Left forelimb (tissue), 1 donor: ENCODE measurements at regions not wholly inside any gene's neighbourhood (a gene's known extent, or its start where the extent isn't known, plus 50 kb on each side); places are given as distances from the start of the nearest gene placed in this dataset.

Source experiments
- DNase-seq: peaks from one replicate; pipeline ENCODE4 v3.0.0-alpha.2; 2018; ENCODE audit warnings: low spot score

DNA sequence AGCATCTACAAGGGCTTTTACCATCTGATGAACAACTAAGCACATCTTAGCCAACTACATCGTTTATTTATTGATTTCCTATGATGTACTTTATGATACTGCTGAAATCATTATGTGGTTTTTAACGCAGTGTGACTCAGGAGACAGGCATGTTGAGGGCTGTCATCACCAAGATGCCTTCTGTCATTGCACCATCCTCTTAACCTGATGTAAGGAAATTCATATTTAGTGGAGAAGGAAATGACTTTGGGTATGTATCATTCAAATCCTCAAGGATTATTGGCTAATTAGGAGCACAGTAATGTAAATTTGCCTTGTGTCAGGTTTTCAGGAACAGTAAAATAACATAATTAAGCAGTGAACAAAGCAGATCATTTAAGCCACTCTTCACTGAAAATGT is 138.5 kb upstream of the MGMT start:
- DNase-seq = no peak

DNA sequence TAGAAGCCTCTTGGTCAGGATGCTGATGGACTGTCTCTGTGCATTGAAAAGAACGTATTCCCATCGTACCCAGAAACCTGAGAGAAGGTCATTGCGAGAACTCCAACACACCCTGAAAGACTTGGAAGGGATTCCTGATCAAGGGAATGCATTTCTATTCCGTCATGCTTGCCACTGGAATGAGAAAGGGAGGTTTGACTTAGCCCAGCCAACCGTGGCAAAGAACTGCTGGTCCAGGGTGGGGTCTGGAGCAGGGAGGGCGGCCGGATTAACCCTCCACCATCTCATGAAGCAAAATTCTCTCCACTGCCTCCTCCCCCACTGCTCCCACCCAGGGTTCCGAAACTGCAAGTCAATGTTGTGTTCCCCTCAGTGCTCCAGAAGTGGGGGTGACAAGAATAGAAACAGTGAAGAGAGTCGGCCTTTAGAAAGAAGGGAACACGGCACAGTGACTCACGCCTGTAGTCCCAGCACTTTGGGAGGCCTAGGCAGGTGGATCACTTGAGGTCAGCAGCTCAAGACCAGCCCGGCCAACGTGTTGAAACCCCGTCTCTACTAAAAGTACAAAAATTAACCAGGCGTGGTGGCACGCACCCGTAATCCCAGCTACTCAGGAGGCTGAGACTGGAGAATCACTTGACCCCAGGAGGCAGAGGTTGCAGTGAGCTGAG is 137.5 kb upstream of the MGMT start:
- no peak for DNase-seq

- no peak for DNase-seq
These were observed 136.8 kb upstream of the MGMT start for GRCh38 chr10:129330211-129330610.

DNA sequence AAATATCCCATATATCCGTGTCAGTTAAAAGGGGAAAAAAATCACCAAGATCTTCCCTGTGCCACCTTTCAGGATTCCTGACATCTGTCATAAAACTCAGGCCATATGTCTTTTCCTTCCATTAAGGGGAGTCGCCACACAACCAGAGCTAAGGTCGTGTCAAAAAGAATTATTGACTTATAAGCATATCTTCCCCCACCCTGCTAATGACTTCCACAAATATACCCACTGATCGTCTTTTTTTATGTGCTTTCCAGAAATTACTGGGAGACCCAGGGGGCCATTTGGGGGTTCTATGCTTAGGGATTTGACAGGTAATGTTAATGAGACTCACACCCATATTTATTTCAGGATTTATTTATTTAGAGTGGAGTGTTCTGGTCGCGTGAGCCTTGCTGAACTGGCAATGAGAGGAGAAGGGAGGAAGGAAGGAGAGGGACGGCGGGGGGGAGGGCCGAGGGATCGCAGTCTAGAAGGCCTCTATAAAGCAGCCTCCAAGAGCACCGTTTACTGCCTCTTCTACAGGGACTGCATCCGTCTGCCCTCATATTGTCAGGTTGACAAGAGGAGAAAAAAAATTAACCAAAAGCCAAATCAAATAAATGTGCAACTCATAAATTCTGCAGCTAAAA is 135.7 kb upstream of the MGMT start:
- peak; percentile 34 for DNase-seq

DNA sequence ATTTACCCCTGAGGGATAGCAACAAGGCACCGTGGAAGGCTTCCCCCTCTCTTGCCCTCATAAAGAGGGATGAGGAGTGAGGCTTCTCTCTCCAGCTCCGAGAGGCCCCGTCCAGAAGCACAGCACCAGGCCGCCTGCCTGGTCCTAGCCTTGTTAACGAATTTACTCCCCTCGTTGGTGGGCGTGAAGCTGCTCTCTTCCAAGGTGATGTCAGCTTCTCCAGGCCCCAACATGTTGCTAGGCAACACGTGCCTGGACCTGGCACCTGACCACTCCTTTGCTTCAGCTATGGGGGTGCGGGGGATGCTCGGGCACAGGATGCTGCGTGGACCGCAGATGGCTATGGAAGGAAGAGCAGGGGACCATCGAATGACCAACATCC is 135.2 kb upstream of the MGMT start:
- DNase-seq = no peak

DNA sequence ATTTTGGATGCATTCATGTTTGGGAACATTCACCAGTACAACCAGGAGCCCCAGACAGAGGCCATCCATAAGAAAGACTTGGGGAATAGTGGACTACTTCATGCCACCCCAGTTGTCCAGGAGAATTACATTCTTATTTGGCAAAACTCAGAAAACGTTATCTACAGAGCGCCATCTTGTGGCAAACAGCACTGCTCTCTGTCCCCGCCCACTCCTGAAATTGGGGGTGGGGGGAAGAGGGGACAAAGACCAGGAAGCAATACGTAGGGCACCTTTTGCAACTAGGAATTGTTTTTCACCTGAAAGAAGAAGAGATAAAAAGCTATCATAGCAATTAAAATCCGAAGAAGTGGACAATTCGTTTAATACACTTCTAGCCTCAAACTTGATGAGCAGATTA is 134.6 kb upstream of the MGMT start:
- DNase-seq = no peak

DNA sequence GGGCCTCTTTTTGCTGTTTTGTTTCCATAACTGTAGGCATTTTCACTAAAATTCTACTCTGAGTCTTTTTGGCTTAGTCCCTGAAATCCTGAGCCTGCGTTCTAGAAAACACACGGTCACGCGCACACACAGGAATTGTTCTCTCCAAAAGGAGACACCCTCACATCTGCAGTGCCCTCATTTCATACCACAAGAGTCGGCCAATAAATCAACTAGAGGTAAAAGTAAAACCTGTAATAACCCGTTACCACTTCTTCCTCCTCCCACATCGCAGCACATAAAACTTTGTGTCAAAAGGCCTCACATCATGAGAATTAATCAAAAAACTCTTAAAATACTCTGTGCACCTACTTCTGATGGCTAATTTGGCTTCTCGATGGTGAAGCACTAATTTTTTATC is 133.3 kb upstream of the MGMT start:
- DNase-seq = peak; percentile 18

GRCh38 chr10:129334266-129334665 is 132.8 kb upstream of the MGMT start:
- peak; percentile 40 for DNase-seq

DNA sequence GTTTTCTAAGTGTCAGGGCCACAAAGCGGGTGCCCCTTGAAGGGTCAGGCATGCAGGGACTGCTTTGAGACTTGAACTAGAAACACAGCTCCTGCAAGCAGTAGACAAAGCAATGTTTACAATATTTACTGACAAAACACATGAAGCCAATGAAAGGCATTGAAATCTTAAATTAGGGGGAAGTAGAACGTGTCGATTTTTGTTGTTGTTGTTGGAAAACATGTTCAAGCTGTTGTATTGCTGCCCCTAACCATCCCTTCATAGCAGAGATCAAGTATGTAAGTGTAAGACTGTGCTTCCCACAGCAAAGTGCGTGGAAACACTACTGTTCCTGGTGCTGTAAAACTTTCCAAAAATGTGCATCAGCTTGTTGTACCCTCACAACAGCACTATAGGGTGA is 131.6 kb upstream of the MGMT start:
- no peak for DNase-seq

DNA sequence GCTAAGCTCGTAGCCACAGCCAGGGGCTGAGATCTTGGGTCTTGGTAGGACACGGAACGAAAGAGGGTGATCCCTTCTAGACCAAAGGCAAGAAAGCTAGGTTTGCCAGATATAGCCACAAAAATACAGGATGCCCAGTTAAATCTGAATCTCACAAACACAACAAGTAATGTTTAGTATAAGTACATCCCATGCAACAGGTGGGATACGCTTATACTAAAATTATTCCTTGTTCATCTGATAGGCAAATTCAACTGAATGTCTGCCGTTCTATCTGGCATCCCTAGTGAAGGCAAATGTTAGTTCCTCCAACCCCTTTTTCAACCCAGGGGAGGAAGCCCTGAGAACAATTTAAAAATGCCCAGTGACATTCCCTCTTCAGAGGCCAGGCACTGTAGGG is 131.1 kb upstream of the MGMT start:
- peak; percentile 11 for DNase-seq

- peak; percentile 12 for DNase-seq
These were observed 127.8 kb upstream of the MGMT start for GRCh38 chr10:129339191-129339590.

DNA sequence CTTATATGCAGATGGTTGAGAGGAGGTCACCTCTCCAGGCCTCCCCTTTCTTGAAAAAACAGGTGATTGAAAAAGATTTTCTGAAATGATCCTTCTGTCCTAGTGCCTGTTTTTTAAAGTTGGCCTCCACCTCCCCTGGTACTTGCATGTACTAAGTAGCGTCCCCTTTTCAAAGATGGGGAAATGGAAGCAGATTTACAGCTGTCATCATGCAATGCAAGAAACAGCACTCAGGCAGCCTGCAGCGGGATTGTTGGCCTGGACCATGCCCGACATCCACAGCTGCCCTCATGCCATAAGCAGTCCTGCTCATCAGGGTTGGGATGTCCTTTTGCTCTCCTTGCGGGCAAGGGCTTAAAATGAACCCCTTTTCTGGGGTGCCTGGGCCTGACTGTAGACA is 127.2 kb upstream of the MGMT start:
- no peak for DNase-seq

DNA sequence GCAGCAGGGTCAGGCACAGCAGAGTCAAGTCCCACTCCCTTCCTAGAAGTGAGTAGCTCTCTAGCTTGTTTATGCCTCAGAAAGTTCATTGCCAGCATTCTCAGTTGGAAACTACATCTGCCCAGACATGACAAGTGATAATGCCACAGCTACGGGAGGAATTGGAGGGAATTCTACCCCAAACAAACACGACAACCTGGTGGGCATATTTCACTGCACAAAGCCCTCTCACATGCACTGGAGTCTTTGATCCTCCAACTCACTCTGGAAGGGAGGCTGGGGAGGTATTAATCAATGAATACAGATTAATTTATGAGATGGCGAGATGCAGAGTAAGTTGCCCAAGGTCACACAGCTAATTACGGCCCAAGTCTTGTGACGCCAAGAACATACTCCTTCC is 126.0 kb upstream of the MGMT start:
- DNase-seq = no peak

DNA sequence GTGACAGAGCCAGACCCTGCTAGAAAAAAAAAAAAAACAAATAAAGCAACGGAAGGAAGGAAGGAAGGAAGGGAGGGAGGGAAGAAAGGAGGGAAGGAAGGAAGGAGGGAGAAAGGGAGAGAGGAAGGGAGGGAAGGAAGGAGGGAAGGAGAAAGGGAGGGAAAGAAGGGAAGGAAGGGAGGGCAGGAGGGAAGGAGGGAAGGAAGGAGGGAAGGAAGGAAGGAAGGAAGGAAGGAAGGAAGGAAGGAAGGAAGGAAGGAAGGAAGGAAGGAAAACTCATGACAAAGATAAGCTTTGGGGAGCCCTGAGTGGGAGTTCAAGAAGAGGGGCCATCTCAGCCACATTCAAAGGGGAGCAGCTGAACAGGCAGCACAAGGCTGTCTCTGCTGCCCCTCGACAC is 124.7 kb upstream of the MGMT start:
- DNase-seq = no peak

GRCh38 chr10:129343141-129343540 is 123.9 kb upstream of the MGMT start:
- DNase-seq = no peak

DNA sequence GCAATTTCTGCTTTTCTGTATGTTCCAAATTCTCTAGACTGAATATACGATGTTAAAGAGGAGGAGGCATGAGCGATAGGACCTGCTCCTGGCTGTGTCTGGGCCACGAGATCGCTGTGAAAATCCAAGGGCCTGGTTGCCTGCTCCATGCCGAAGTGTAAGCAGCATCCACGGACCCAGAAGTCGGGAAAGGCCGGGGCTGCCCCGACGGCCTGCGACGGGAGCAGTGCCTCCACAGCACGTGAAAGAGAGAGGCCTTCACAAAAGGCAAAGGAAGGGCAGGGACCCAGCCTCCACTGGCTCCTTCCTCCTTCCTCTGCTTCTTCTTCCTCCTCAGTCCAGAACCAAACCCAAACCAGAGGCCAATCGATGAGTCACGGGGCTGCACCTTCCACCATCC is 122.9 kb upstream of the MGMT start:
- DNase-seq = no peak

DNA sequence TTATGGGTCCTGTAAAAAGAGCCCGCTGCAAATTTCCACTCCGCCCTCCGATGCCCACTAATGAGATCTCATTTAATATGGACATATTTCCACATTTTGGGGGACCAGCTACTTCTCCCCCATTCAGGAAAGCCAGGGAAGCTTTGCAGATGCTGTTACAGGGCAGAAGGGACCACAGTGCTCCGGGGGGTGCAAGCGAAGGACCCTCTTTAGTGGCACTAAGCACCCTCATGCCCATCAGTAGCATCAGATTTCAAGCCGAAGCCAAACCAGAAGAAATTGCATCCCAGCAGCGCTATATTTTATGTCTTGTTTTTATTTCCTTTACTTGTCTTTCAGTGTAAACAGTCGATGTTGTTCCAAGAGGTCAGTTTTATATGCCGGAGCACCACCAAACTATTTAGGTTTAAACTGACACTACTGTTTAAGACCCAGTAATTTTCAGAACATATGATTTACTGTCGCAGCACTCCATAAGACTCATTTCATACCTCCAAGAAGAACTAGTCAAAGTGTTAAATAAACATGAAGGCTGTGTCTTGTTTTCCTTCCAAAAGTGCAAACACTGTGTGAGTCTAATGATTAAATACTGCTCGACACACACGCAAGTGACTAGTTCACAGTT is 122.2 kb upstream of the MGMT start:
- no peak for DNase-seq

DNA sequence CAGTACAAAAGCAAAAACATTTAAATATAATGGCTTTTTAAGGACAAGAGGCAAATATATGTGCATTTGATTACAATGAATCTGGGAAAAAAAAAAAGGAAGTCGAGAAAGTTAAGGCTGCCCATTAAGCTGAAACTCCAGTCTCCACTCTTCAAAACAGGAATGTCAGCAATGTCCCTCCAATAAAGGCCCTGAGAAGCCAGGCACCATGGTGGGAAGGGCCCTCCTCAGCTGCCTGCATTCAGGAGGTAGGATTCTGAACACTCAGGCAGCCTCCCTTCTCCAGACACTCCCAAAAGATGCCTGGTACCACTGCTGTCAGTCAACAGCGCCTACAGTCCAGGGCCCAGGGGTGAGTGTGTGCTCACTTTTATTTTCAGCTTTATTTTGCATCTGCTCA is 121.3 kb upstream of the MGMT start:
- DNase-seq = no peak

- DNase-seq = no peak
These were observed 116.4 kb upstream of the MGMT start for GRCh38 chr10:129350690-129351089.

- DNase-seq = no peak
These were observed 113.9 kb upstream of the MGMT start for GRCh38 chr10:129353101-129353500.

GRCh38 chr10:129360046-129360445 is 107.0 kb upstream of the MGMT start:
- no peak for DNase-seq

- DNase-seq = no peak
These were observed 105.2 kb upstream of the MGMT start for GRCh38 chr10:129361676-129362376.

GRCh38 chr10:129364949-129365348 is 102.1 kb upstream of the MGMT start:
- no peak for DNase-seq
